GM12891 (cell line): ENCODE measurements at regions not wholly inside any gene's neighbourhood (a gene's known extent, or its start where the extent isn't known, plus 50 kb on each side); places are given as distances from the start of the nearest gene placed in this dataset.

Source experiments
- PAX5 ChIP-seq: IDR thresholded peaks from 2 replicates; pipeline ENCODE4 v1.6.1; 2011; ENCODE audit warnings: low read length, moderate library complexity, mild to moderate bottlenecking; ENCODE audit not compliant: insufficient read depth, severe bottlenecking
- POLR2A ChIP-seq: IDR thresholded peaks from 2 replicates; pipeline ENCODE4 v1.6.1; 2011; ENCODE audit warnings: low read depth, low read length, control low read depth
- POLR2AphosphoS5 ChIP-seq: IDR thresholded peaks from 2 replicates; pipeline ENCODE4 v1.6.1; 2011; ENCODE audit warnings: low read depth, low read length, control low read depth
- SPI1 ChIP-seq: IDR thresholded peaks from 2 replicates; pipeline ENCODE4 v1.6.1; 2011; ENCODE audit warnings: low read depth, low read length, control low read depth
- TAF1 ChIP-seq: IDR thresholded peaks from 2 replicates; pipeline ENCODE4 v1.6.1; 2011; ENCODE audit warnings: low read depth, low read length, control low read depth

DNA sequence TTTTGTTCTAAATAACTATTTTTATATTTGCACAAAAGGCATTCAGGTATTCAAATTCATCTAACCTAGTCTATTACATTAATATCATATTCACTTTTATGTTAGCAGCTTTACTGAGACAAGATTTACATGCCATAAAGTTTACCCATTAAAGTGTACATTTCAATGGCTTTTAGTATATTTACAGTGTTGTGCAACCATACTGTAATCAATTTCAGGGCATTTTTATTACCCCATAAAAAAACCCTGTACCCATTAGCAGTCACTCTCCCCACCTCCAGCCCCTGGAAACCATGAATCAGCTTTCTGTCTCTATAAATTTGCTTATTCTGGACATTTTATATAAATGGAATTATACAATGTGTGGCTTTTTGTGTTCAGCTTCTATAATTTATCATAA lies 95.9 kb upstream of the IL1RAPL1 start:
- no peak for TF ChIP-seq POLR2A
- TF ChIP-seq POLR2AphosphoS5: no peak
- no peak for TF ChIP-seq PAX5
- TF ChIP-seq SPI1: no peak
- TF ChIP-seq TAF1: no peak
